HG03442 (cell line): ENCODE measurements at regions not wholly inside any gene's neighbourhood (a gene's known extent, or its start where the extent isn't known, plus 50 kb on each side); places are given as distances from the start of the nearest gene placed in this dataset.

Experiments used
- ATAC-seq: cut with Tn5 transposase; IDR thresholded peaks from one replicate; pipeline ENCODE4 v1.9.1; 2021; ENCODE audit warnings: mild to moderate bottlenecking, moderate library complexity; ENCODE audit not compliant: unreplicated experiment

- ATAC-seq, result no peak
Observed at GRCh38 chr11:116567721-116568242, 205.0 kb downstream of the BUD13 start.

DNA sequence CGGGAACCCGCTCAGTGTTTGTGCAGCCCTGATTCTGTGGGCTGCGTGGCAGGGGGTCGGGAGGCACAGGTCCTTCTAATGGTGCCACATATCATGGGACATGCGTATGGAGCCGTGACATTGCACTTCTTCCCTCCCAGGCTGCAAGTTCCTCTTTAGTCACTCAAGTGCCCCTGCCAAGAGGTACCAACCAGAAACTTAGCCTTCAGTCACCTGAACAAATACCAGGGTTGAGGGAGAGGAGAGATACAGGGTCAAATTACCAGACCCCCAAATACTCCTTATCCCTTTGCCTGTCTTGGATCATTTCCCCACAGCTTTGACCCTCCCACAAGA is 209.1 kb downstream of the BUD13 start:
- ATAC-seq, result no peak

DNA sequence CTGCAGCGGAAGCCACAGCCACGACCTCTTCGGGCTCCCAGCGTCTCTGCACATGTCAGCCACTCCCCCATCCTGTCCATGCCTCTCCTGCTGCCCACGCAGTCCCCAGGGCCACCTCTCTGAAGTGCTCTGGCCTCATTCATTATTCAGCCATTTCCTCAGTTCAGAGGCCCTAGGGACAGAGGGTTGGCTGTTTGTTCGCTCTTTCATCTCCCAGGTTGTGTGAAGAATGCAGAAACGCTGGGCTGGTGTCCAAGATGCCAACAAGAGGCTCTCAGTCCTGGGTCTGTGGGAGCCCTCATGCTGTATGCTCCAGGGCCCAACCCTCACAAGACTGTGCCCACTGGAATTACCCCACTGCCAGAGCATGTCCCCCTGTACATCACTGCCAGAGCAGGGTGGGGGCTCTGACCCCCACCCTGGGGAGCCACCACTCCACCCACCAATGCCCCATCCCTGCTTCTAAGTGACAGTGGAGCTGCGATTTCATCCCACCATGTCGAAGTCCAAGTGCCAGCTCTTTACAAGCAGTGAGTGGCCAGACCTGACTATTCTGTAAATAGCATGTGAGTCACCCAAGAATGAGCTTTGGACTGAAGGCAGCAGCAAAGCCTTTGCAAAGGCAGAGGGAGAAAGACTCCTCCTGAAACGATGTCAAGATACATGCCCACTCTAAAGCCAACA is 209.6 kb downstream of the BUD13 start:
- ATAC-seq, result no peak

GRCh38 chr11:116560589-116560988 is 212.2 kb downstream of the BUD13 start:
- ATAC-seq, result no peak

DNA sequence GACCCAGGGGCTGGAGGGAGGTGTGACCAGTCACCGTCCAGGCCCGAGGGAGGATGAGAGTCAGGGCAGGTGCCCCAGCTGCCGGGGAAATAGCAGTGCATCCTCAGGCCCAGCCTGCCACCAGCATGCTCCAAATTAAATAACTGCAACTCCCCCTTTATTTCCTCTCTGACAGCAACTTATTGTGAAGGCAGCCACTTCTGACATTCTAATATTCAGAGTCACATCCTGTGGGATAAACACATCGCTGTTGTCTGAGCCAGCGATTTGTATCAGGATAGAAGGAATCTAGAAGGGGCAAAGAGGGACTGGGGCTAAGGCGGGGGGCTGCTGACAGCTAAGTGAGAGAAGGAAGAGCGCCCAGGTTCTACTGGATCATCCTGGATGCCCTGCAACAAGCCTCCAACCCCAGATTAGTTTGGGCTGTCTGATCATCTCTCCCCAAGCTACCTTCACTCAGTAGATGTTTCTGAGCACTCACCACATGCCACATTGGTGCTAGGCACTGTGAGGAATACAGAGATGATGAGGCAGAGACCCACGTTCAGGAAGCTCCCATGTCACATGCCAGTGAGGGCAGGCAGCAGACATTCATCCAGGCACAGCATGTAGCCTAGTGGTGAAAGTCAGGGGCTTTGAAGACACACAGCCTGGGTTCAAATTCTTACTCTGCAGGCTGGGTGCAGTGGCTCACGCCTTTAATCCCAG is 214.1 kb downstream of the BUD13 start:
- ATAC-seq, result no peak

- no peak for ATAC-seq
Observed at GRCh38 chr11:116557282-116557681, 215.5 kb downstream of the BUD13 start.

DNA sequence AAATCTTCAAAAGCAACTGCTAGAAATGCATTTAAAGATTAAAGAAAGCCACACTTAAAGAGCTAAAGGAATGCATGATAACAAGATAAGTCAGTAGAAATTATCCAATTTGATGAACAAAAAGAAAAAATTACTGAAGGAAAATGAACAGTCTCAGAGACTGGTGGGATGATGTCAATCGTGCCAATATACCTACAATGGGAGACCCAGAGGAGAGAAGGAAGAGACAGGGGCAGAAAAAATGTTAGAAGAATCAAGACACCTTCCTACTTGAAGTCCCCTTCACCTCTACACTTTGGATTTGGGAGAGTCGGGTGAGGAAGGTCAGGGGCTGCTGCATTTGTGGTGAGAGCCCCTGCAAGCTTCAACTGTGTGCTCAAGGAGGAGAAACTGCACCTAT is 216.3 kb downstream of the BUD13 start:
- ATAC-seq, result no peak

- no peak for ATAC-seq
Observed at GRCh38 chr11:116553482-116553881, 219.3 kb downstream of the BUD13 start.

GRCh38 chr11:116551576-116551975 is 221.2 kb downstream of the BUD13 start:
- no peak for ATAC-seq

DNA sequence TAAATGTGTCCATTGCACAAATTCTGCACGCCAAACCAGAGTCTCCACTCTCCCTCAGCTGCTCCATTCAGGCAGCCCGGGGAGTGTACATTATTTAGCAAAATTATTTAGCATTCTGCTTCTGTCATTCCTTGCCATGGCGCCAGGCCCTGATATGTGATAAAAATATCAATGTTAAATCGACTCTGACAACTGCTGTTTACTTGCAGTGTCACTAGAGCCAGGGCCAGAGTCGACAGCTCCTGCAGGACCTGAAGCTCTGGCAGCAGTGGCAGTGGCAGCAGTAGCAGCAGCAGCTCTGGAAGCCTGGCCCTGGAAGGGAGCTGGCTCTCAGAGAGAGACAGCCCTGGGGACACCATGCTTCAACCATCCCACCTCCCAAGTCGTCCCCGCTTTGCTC is 224.5 kb downstream of the BUD13 start:
- ATAC-seq, result no peak

DNA sequence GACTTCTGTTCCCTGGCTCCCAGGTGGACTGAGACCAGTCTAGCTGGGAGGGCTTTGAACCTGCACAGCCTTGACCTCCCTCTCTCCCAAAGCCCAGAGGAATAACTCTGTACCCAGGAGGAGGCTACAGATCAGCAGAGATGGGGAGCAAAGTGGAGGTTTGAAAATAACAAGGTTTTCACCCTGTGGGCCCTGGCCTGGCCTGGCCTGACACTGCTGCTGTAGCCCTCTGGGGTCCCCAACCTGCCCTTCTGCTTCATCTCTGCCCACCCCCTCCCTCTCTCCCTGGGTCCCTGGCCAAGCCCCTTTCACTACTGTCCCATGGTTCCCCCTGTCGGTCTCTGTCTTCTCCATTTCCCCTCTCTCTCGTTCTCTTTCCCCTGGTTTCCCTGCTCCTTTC is 225.2 kb downstream of the BUD13 start:
- ATAC-seq, result no peak

DNA sequence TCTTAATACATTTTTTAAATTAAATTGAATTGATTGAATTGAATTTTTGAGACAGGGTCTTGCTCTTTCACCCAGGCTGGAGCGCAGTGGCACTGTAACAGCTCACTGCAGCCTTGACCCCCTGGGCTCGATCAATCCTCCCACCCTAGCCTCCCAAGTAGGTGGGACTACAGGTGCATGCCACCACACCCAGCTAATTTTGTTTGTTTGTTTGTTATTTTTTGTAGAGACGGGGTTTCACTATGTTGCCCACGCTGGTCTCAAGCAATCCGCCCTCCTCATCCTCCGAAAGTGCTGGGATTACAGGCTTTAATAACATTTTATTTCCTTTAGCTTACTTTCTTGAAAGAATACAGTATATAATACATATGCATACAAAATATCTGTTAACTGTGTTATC is 226.9 kb downstream of the BUD13 start:
- no peak for ATAC-seq

GRCh38 chr11:116544721-116545120 is 228.1 kb downstream of the BUD13 start:
- ATAC-seq, result no peak

DNA sequence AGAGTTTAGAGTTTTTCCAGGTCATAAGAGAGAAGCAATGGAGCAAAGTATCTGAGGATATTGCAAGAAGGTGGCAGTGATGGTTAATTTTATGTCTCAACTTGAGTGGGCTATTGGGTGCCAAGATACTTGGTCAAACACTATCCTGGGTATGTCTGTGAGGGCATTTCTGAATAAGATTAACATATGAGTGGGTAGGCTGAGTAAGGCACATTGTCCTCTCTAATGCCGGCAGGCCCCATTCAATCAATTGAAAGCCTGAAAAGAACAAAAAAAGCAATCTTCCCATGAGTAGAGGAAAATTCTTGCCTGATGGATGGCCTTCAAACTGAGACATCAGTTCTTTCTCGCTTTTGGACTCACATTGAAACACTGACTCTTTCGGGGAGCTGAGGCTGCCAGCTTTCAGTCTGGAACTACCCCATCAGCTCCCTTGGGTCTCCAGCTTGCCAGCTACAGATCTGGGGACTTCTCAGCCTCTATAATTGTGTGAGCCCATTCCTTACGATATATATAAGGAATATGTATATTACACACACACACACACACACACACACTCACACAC is 228.8 kb downstream of the BUD13 start:
- ATAC-seq, result no peak

GRCh38 chr11:116543099-116543498 is 229.7 kb downstream of the BUD13 start:
- no peak for ATAC-seq

DNA sequence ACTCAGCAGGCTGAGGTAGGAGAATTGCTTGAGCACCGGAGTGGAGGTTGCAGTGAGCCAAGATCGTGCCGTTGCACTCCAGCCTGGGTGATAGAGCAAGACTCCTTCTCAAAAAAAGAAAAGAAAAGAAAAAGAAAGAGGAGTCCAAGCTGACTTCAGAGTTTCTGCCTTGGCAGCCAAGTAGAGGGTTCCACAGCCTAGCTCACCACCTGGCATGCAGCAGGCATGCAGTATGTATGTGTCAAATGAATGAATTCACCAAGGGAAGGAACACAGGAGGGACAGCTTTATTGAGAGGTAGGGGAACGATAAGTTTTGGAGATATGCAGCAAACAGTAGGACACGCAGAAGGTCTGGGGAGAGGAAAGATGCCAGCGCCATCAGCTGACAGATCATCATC is 230.4 kb downstream of the BUD13 start:
- ATAC-seq, result no peak

DNA sequence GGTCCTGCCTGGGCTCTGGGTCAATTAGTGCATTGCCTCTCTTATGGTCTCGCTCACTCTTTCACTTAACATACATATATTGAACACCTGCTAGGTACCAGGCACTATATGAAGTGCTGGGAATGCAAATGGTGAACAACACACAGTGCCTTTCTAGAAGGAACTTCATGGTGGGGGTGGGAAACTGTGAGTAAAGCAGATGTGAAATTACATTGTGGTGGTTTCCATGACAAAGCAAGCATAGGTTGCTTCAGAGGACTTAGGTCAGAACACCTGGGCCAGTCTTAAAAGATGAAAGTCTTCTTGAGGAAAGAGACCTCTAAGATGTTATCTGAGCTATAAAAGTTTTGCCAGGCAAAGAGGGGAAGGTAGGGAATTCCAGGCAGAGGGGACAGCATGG is 231.3 kb downstream of the BUD13 start:
- no peak for ATAC-seq

- no peak for ATAC-seq
Observed at GRCh38 chr11:116540645-116541304, 232.0 kb downstream of the BUD13 start.

DNA sequence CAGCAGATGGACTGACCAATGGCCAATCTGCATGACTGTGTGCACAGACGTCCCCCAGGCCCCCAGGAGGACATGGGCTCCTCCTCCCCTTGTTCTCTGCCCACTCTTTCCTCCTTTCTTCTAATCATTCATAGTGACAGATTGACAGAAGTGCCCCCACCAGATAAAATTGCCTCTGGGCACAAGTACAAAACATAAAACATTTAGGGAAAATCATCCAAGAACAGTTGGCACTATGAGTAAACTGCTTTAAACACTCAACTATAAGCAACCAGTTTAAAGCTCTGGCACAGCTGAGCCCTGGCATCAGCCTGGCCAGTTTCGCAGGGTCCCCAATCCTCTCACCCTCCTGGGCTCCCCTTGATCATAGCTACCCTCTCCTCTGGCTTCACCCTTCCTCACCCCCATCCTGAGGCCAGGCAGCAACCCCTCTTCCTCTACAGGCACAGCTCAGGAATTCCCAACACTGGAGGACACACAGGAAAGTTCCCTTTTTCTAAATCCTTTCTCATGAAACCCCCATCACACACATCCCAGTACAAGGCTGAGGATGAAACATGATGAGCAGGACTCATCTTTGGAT is 232.9 kb downstream of the BUD13 start:
- no peak for ATAC-seq

DNA sequence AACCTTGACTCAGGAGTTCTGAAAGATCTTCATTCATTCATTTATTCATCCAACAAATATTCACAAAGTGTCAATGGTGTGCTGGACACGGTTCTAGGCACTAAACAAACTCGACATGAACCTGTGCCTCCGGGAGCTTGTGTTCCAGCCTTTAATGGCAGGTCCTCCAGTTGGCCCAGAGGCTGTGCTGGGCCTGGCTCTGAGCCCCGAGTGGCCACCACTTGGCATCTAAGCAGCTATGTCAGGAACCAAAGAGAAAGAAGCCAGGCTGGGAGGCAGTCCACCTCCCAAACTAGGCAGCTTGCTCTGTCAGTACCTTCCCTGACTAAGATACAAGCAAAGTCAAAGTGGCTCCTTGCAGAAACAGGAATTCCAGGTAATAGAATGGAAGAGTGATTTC is 233.6 kb downstream of the BUD13 start:
- no peak for ATAC-seq

DNA sequence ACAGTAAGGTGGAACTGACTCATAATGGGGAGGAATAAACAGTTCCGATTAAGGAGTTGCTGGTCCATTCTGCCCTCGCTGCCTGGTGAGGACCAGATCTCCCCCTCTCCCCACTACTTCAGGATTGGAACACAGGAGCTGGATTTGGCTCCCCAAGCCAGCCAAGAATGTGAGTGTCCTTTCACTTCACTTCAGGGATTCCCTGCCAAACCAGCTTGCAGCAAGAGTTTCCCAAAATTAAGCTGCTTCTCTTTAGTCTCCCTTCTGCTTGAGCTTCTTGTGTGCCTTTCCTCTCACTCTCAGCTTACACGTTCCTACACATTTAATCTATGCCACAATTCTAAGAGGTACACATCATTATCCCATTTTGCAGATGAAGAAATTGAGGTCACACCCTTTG is 234.1 kb downstream of the BUD13 start:
- ATAC-seq, result no peak
